ENCODE measurements at regions not wholly inside any gene's neighbourhood (a gene's known extent, or its start where the extent isn't known, plus 50 kb on each side); places are given as distances from the start of the nearest gene placed in this dataset.

DNA sequence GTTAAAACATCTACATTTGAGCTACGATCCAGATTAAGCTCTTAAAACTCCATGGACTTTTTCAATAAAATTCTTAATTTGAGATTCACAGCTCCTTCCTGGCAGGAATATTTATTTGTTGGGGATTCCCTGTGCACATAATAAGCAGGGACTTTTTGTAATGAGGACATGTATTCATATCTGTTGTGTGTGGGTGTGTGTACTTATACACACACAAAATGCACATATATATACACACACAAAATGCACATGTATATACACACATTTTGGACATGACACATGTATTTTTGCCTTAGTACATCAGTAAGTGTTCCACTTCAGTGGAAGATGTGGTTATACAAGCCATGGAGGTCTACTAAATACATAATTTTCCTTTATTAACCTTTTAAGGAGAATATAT is 1131.1 kb upstream of the CDH2 start:
- no peak for DNase-seq

GRCh38 chr18:29307231-29307630 is 1130.3 kb upstream of the CDH2 start:
- no peak for DNase-seq

GRCh38 chr18:29305516-29305915 is 1128.6 kb upstream of the CDH2 start:
- no peak for DNase-seq

DNA sequence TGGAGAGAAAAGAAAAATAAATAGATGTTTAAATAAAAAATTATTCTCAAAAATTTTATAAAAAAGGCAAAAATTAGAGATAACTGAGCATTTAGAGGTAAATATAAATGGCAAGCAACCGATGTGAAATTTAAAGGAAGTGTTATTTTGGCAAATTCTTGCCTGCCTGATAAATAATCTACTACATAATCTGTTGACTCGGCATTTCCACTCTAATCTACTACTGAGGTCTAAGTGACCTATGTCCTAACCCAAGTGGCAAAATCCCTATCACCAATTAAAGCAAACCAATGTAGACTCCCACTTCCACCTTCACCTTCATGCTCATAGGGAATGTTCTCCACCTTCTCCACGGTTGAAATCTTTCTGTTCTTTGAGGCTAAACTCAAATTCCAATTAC is 1124.1 kb upstream of the CDH2 start:
- no peak for DNase-seq

- no peak for DNase-seq
Measured at GRCh38 chr18:29285471-29285870, 1108.5 kb upstream of the CDH2 start.

- no peak for DNase-seq
Measured at GRCh38 chr18:29271501-29271900, 1094.6 kb upstream of the CDH2 start.

GRCh38 chr18:29259838-29260237 is 1082.9 kb upstream of the CDH2 start:
- DNase-seq: no peak

- DNase-seq: no peak
Measured at GRCh38 chr18:29254123-29254522, 1077.2 kb upstream of the CDH2 start.

DNA sequence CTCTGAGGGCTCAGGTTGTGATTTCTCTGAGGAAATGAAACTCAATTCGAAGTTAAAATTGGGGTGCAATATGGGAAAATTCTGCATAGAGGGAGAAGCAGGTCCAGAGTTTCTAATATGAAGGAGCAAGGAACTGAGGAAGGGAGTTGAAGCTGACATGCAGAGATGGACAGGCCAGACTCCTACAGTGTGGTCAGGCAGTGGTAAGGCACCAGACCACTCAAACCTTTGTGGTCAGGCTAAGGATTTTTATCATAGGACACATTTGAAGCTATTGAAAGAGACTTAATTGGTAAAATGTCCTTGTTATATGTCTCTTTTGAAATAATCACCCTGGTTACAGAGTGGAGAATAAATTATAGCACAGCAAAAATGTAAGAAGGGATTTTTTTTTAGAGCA is 1074.8 kb upstream of the CDH2 start:
- DNase-seq: no peak

- DNase-seq: no peak
Measured at GRCh38 chr18:29250843-29251242, 1073.9 kb upstream of the CDH2 start.

DNA sequence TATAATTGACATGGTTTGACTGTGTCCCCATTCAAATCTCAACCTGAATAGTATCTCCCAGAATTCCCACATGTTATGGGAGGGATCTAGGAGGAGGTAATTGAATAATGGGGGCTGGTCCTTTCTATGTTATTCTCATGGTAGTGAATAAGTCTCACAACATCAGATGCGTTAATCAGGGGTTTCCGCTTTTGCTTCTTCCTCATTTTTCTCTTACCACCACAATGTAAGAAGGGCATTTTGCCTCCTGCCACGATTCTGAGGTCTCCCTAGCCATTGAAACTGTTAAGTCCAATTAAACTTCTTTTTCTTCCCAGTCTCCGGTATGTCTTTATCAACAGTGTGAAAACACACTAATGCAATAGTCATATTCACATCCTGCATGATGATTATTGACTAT is 1073.3 kb upstream of the CDH2 start:
- DNase-seq: no peak

DNA sequence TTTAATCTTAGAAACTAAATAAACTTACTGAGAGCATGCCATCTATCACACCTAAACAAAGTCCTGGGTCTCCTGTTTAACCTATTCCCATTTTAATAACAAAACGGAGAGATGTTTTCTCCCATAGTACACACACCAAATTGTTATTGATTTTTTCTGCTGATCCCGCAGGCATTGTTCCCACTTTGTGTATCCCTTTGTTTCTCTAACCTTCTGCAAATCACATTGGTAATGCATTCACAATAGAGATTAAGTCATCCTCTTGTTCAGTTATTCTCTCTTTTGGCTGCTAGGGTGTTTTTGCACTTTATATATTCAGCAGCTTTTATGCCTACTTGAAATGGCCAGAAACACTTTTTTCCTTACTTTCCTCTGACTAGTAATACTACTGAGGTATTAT is 1071.9 kb upstream of the CDH2 start:
- DNase-seq: no peak

GRCh38 chr18:29241199-29241598 is 1064.3 kb upstream of the CDH2 start:
- no peak for DNase-seq

DNA sequence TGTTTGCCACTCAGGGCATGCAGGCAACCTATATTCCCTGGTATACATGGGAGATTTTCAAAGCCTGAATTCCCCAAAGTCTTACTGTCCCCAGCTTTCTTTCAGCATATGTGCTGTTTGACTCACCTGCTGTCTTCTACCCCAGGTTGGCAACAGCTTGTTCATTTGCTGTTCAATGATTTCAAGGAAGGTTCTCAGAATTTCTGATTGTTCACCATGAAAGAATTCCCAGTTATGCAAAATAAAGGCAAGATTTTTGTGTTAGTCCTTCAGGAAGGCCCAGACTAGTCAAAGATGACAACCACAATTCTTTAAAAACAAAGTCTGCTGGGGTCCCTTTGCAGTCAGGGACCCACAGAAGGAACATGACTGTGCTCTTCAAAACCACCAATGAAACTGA is 1057.8 kb upstream of the CDH2 start:
- no peak for DNase-seq

DNA sequence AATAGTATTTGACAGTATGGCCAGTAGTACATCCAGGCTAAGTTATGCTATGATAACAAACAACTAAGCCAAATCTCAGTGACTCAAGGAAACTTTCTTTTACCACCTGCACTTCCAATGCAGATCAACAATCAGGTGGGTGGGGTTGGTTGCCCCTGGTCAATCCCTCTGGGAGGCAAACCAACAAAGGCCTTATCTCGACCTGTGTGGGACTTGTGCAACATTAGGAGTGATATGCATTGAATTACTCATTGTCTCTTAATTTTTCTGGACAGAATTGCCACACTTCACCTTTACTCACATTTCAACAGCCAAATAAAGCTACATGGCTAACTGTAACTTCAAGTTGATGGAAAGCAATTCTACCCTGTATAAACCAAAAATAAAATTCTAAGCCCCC is 1049.3 kb upstream of the CDH2 start:
- no peak for DNase-seq

DNA sequence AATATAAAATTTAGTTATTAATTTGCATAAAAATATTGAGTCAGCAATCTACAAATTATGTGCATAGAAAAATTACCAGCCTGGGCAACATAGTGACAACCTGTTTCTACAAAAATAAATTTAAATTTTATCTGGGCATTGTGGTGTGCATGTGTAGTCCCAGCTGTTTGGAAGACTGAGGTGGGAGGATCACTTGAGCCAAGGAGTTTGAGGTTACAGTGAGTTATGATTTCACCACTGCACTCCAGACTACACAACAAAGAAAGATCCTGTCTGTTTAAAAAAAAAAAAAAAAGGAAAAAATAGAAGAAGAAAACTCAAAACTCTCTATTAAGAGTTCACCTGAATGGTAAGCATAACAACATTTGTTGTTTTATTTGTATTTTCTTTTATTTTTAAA is 1048.4 kb upstream of the CDH2 start:
- no peak for DNase-seq

DNA sequence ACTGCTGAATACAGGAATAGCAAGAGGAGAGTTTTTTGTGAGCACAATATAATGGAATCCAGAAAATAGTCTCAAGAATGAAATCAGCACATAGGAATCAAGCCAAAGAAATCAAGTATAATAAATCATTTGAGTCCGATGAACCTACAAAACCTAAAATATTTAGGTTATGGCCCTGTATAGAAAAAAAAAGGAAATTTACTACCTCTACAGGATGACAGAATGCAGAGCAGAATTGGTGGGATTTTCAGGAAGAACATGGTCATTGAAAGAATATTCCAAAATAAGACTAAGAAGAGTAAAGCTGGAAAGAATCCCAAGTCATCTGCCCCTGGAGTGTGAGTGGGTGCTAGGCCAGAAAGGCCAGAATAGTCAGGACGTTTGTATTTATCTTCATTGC is 1041.2 kb upstream of the CDH2 start:
- no peak for DNase-seq

DNA sequence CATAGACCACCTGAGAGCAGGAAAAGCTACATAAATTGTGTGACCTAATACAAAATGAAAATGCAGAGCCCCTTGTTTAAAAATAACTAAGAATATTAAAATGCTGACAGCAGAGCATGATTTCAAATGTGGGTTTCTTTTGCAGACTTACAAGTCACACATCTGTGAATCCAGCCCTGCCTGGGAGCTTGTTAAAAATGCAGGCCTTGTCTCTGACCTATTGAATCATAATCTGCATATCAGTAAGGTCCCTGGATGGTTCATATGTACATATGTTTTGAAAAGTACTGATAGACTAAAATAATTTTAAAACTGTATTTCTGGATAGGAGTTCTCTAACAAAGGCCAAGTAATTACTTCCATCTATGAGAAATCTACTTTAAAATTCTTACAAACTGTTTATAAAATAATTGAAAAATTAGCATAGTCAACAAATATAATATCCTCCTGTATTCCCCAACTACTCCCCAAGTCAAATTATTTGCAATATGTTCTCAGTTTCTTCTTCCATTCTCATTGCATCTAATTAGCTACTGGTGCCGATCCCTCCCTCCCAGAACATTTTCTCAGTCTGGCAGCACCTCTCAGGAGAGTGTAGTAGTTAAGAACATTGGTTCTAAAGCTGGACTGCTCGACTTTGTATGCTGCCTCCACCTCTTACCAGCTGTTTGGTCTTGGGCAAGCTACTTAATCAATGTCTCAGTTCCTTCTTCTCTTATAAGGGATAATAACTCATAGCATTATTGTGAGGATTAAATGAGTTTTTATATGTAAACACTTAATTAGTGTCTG is 1040.4 kb upstream of the CDH2 start:
- peak; percentile 48 for DNase-seq

GRCh38 chr18:29198834-29199233 is 1021.9 kb upstream of the CDH2 start:
- DNase-seq: no peak

- no peak for DNase-seq
Measured at GRCh38 chr18:29196307-29196706, 1019.4 kb upstream of the CDH2 start.

DNA sequence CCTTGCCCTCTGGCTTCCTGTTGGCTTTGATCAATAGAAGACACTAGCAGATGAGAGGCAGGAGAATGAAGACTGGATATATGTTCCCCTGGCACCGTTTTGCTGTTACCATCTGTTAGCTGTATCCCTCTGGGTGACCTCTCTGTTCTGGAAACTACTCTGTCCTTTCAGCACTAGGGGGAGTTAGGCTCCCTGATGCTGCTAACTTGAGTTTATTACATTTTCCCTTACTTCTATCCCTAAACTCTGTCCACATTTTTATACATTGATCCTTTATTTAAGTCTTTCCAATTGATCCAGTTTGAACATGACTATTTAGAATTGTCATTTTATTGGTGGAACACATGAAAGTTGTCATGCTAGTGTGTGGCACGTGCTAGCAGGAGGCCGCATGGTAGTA is 1014.3 kb upstream of the CDH2 start:
- peak; percentile 40 for DNase-seq

DNA sequence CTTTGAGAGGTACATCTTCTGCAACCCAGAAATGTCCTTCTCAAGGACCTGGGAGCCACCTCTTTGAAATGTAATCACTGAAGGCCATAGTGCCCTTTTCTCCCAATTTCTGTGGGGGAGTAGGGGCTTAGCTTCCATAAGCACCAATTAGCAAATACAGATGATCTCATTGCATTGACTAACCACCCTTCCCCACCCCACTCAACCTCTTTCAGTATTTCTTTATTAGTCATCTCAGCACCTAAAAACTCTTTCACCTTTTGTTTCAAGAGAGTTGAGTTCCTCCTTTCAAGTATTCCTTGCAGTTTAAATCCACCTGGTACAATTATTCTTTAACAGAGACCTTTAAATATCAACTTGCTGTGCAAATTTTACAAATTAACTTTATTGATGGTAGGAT is 1011.8 kb upstream of the CDH2 start:
- DNase-seq: peak; percentile 4

GRCh38 chr18:29185801-29186200 is 1008.9 kb upstream of the CDH2 start:
- no peak for DNase-seq

DNA sequence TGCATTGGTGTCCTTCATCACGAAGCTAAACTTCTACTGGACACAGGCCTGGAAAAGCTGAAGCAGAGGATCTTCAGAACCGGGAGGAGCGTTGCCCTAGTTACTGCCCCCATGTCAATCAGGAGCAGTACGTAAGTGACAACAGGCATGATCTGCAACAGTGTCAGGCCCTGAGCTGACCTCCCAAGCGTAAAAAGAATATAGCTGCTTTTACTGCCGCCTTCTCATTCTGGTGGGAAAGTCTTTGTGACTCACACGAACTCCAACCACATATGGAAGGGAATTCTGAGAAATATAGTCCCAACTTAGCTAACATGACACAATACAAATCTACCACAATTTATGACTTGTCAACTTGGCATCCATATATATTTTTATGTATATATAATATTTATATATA is 1007.7 kb upstream of the CDH2 start:
- no peak for DNase-seq

GRCh38 chr18:29181151-29181901 is 1004.4 kb upstream of the CDH2 start:
- DNase-seq: no peak
